ENCODE measurements at regions not wholly inside any gene's neighbourhood (a gene's known extent, or its start where the extent isn't known, plus 50 kb on each side); places are given as distances from the start of the nearest gene placed in this dataset.

DNA sequence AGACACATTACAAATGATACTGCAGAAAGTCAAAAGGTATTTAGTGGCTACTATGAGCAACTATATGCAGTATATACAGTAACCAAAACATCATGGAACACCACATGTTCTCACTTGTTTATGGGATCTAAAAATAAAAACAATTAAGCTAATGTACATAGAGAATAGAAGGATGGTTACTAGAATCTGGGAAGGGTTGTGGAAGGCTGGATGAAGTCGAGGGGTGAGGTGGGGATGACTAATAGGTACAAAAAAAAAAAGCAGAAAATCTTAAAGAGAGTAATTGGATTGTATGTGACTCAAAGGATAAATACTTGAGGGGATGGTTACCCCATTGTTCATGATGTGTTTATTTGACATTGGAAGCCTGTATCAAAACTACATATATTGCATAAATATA is 848.8 kb upstream of the GBE1 start:
- ATAC-seq = no peak
- H3K4me1 ChIP-seq = no peaks in the 10 kb centered on the region

DNA sequence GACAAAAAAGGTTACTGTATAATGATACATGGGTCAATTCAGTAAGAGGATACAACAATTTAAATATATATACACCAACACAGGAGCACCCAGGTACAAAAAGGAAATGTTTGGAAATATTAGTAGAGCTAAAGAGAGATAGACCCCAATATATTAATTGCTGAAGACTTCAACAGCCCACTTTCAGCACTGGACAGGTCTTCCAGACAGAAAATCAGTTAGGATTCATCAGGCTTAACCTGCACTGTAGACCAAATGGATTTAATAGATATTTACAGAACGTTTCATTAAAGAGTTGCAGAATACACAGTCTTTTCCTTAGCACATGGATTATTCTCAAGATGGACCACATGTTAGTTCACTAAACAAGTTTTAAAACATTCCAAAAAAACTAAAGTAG is 845.9 kb upstream of the GBE1 start:
- DNase-seq (no peak), ATAC-seq (no peak)
- no peaks in the 10 kb centered on the region for H3K4me1 ChIP-seq
- no peaks in the 10 kb centered on the region for H3K27me3 ChIP-seq
- H3K9me3 ChIP-seq = no peaks in the 10 kb centered on the region
- H3K27ac ChIP-seq = no peak overlapping the region
- no peak overlapping the region for H3K4me3 ChIP-seq
- TF ChIP-seq, protein P1, sequence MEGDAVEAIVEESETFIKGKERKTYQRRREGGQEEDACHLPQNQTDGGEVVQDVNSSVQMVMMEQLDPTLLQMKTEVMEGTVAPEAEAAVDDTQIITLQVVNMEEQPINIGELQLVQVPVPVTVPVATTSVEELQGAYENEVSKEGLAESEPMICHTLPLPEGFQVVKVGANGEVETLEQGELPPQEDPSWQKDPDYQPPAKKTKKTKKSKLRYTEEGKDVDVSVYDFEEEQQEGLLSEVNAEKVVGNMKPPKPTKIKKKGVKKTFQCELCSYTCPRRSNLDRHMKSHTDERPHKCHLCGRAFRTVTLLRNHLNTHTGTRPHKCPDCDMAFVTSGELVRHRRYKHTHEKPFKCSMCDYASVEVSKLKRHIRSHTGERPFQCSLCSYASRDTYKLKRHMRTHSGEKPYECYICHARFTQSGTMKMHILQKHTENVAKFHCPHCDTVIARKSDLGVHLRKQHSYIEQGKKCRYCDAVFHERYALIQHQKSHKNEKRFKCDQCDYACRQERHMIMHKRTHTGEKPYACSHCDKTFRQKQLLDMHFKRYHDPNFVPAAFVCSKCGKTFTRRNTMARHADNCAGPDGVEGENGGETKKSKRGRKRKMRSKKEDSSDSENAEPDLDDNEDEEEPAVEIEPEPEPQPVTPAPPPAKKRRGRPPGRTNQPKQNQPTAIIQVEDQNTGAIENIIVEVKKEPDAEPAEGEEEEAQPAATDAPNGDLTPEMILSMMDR (IDR thresholded peaks at IDR 0.05 in 4 of 5, conservative IDR thresholded peaks at IDR 0.05 in 1 of 5) = no peak
- no peak for TF ChIP-seq POLR2A (IDR thresholded peaks at IDR 0.05)
- in situ Hi-C loops (cut with MboI; ENCODE audit: low sequenced_read_pairs in 4 of 4) (no loop called here), intact Hi-C loops (cut with DNase I; ENCODE audit: low total_unique reads) (no loop called here)
- H3K36me3 ChIP-seq = no peaks in the 10 kb centered on the region

More for the DNA sequence above, 848.8 kb upstream of the GBE1 start:
- TF ChIP-seq, protein P1 (IDR thresholded peaks at IDR 0.05 in 4 of 5, conservative IDR thresholded peaks at IDR 0.05 in 1 of 5) = no peak
- TF ChIP-seq POLR2A (IDR thresholded peaks at IDR 0.05) = no peak
- Histone ChIP-seq H3K4me3 (no peak overlapping the region), H3K27ac (no peak overlapping the region), H3K36me3 (no peaks in the 10 kb centered on the region), H3K27me3 (no peaks in the 10 kb centered on the region), H3K9me3 (no peaks in the 10 kb centered on the region)
- no peak for DNase-seq
- intact Hi-C loops (cut with DNase I; ENCODE audit: low total_unique reads) (no loop called here), in situ Hi-C loops (cut with MboI; ENCODE audit: low sequenced_read_pairs in 4 of 4) (no loop called here)

DNA sequence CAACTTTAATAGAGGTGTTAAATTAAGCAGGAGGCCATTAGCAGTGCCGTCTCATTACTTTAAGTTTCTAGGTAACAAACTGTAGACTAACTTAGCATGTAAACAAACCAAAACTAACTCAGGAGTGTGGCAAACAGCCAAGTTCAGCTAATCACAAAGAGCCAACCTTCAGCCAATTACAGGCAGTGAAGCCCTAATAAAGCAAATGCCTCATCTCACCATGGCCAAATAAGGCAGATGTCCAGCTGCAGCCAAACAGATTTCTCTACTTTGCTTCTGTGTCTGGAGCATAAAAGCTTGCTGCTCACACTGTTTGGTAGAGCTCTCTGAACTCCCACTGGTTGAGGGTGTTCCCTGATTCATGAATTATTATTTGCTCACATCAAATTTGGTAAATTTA is 835.4 kb upstream of the GBE1 start:
- no peaks in the 10 kb centered on the region for H3K9me3 ChIP-seq
- H3K27me3 ChIP-seq = no peaks in the 10 kb centered on the region
- H3K27ac ChIP-seq = no peak overlapping the region
- DNase-seq (no peak), ATAC-seq (no peak)
- H3K36me3 ChIP-seq = no peaks in the 10 kb centered on the region
- in situ Hi-C loops (cut with MboI; ENCODE audit: low sequenced_read_pairs in 4 of 4) = no loop called here
- intact Hi-C loops (cut with DNase I; ENCODE audit: low total_unique reads) = no loop called here
- TF ChIP-seq, protein P1 (IDR thresholded peaks at IDR 0.05 in 4 of 5, conservative IDR thresholded peaks at IDR 0.05 in 1 of 5) = no peak
- no peak for TF ChIP-seq POLR2A (IDR thresholded peaks at IDR 0.05)
- H3K4me3 ChIP-seq = no peak overlapping the region
- H3K4me1 ChIP-seq = no peaks in the 10 kb centered on the region

DNA sequence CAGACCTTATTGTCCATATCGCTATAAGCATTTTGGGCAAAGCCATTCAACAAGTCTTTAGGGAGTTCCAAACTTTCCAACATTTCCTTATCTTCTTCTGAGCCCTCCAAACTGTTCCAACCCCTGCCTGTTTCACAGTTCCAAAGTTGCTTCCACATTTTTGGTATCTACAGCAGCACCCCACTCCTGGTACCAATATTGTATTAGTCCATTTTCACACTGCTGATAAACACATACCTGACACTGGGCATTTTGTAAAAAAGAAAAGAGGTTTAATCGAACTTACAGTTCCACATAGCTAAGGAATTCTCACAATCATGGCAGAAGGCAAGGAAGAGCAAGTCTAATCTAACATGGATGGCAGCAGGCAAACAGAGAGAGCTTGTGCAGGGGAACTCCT is 834.1 kb upstream of the GBE1 start:
- H3K4me3 ChIP-seq = no peak overlapping the region
- no peak overlapping the region for H3K27ac ChIP-seq
- no peaks in the 10 kb centered on the region for H3K4me1 ChIP-seq
- ATAC-seq (no peak), DNase-seq (no peak)
- no peaks in the 10 kb centered on the region for H3K27me3 ChIP-seq
- no peaks in the 10 kb centered on the region for H3K9me3 ChIP-seq
- no peaks in the 10 kb centered on the region for H3K36me3 ChIP-seq
- TF ChIP-seq, protein P1 (IDR thresholded peaks at IDR 0.05 in 4 of 5, conservative IDR thresholded peaks at IDR 0.05 in 1 of 5) = no peak
- TF ChIP-seq POLR2A (IDR thresholded peaks at IDR 0.05) = no peak
- in situ Hi-C loops (cut with MboI; ENCODE audit: low sequenced_read_pairs in 4 of 4) (no loop called here), intact Hi-C loops (cut with DNase I; ENCODE audit: low total_unique reads) (no loop called here)

DNA sequence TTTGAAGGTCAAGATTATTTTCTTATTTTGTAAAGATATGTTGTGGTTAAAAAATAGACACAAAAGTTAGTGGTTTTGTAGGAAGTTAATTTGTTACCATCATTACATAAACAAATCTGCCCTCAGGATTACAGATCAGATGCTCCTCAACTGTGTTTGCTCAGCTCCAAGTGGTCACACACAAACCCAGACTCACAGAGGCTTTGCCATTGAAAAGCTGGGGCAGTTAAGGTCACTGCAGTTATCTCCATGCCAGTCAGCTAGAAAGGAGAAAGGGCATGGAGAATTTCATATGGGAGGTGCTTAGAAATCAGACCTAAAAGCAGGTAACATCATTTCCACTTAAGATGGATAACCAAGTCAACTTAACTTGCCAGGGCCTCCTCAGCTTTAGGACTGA is 825.7 kb upstream of the GBE1 start:
- ATAC-seq (no peak), DNase-seq (no peak)
- no peaks in the 10 kb centered on the region for H3K4me1 ChIP-seq
- H3K9me3 ChIP-seq = no peaks in the 10 kb centered on the region
- no peaks in the 10 kb centered on the region for H3K36me3 ChIP-seq
- in situ Hi-C loops (cut with MboI; ENCODE audit: low sequenced_read_pairs in 4 of 4) (no loop called here), intact Hi-C loops (cut with DNase I; ENCODE audit: low total_unique reads) (no loop called here)
- no peak for TF ChIP-seq POLR2A (IDR thresholded peaks at IDR 0.05)
- TF ChIP-seq, protein P1 (IDR thresholded peaks at IDR 0.05 in 4 of 5, conservative IDR thresholded peaks at IDR 0.05 in 1 of 5) = no peak
- H3K4me3 ChIP-seq = no peak overlapping the region
- no peaks in the 10 kb centered on the region for H3K27me3 ChIP-seq
- no peak overlapping the region for H3K27ac ChIP-seq
